ENCODE measurements at regions not wholly inside any gene's neighbourhood (a gene's known extent, or its start where the extent isn't known, plus 50 kb on each side); places are given as distances from the start of the nearest gene placed in this dataset.
A peak's percentile ranks its signal among the peaks of the same experiment; 100 is the strongest.
"Not testable (repeated sequence)": the region's sequence is repeated elsewhere in the genome, so short reads cannot be mapped to it uniquely, and the experiment has no call there.

- not testable (repeated sequence) for ATAC-seq (ENCODE audit: low read depth in 2 of 2); H3K27me3 Mint-ChIP-seq; H3K36me3 Mint-ChIP-seq; H3K4me1 Mint-ChIP-seq; DNase-seq; H3K9me3 Mint-ChIP-seq
- H3K4me3 Mint-ChIP-seq, result peak overlapping the region in 1 of 8 donors; percentile 22
- peak overlapping the region in 1 of 6 donors; percentile 33 for H3K27ac Mint-ChIP-seq
Measured at GRCh38 chr5:92199035-92199434, 815.9 kb upstream of the ARRDC3 start.

GRCh38 chr5:92181656-92182055 lies 798.5 kb upstream of the ARRDC3 start:
- DNase-seq (no peak), ATAC-seq (ENCODE audit: low read depth in 2 of 2) (no peak)
- H3K4me3 Mint-ChIP-seq, result no peak overlapping the region
- no peaks in the 10 kb centered on the region for H3K4me1 Mint-ChIP-seq
- no peak overlapping the region for H3K27ac Mint-ChIP-seq
- H3K27me3 Mint-ChIP-seq, result no peaks in the 10 kb centered on the region
- H3K36me3 Mint-ChIP-seq, result no peaks in the 10 kb centered on the region
- H3K9me3 Mint-ChIP-seq, result peaks cover 0 to 4% (median 0%) of the 10 kb centered on the region in 7 donors

- Mint-ChIP-seq H3K4me1 (no peaks in the 10 kb centered on the region), H3K4me3 (no peak overlapping the region), H3K36me3 (no peaks in the 10 kb centered on the region), H3K27ac (no peak overlapping the region), H3K27me3 (no peaks in the 10 kb centered on the region), H3K9me3 (peaks cover 0 to 4% (median 0%) of the 10 kb centered on the region in 7 donors)
- DNase-seq (no peak), ATAC-seq (ENCODE audit: low read depth in 2 of 2) (no peak)
Measured at GRCh38 chr5:92180391-92180790, 797.3 kb upstream of the ARRDC3 start.

GRCh38 chr5:92179651-92180050 lies 796.5 kb upstream of the ARRDC3 start:
- H3K27ac Mint-ChIP-seq, result no peak overlapping the region
- DNase-seq (no peak), ATAC-seq (ENCODE audit: low read depth in 2 of 2) (no peak)
- no peak overlapping the region for H3K4me3 Mint-ChIP-seq
- H3K9me3 Mint-ChIP-seq, result peaks cover 0 to 4% (median 0%) of the 10 kb centered on the region in 7 donors
- no peaks in the 10 kb centered on the region for H3K4me1 Mint-ChIP-seq
- H3K36me3 Mint-ChIP-seq, result no peaks in the 10 kb centered on the region
- no peaks in the 10 kb centered on the region for H3K27me3 Mint-ChIP-seq

- Mint-ChIP-seq H3K27me3 (no peaks in the 10 kb centered on the region), H3K4me3 (no peak overlapping the region)
Measured at GRCh38 chr5:92177926-92178487, 794.9 kb upstream of the ARRDC3 start.

GRCh38 chr5:92163906-92164305 lies 780.8 kb upstream of the ARRDC3 start:
- Mint-ChIP-seq H3K4me1 (no peaks in the 10 kb centered on the region), H3K27ac (no peak overlapping the region), H3K36me3 (no peaks in the 10 kb centered on the region), H3K4me3 (no peak overlapping the region), H3K27me3 (no peaks in the 10 kb centered on the region), H3K9me3 (peaks cover 0 to 8% (median 3%) of the 10 kb centered on the region in 7 donors)
- DNase-seq (no peak), ATAC-seq (ENCODE audit: low read depth in 2 of 2) (no peak)

More at GRCh38 chr5:92177926-92178487, 794.9 kb upstream of the ARRDC3 start:
- no peaks in the 10 kb centered on the region for H3K36me3 Mint-ChIP-seq
- no peak overlapping the region for H3K27ac Mint-ChIP-seq
- no peak for DNase-seq
- H3K9me3 Mint-ChIP-seq, result no peaks in the 10 kb centered on the region
- H3K4me1 Mint-ChIP-seq, result no peaks in the 10 kb centered on the region
- no peak for ATAC-seq (ENCODE audit: low read depth in 2 of 2)

- Mint-ChIP-seq H3K36me3 (no peaks in the 10 kb centered on the region), H3K4me3 (no peak overlapping the region), H3K4me1 (no peaks in the 10 kb centered on the region), H3K27me3 (no peaks in the 10 kb centered on the region), H3K27ac (no peak overlapping the region), H3K9me3 (peaks cover 0 to 3% (median 0%) of the 10 kb centered on the region in 7 donors)
- DNase-seq (no peak), ATAC-seq (ENCODE audit: low read depth in 2 of 2) (no peak)
Measured at GRCh38 chr5:92147798-92148197, 764.7 kb upstream of the ARRDC3 start.

GRCh38 chr5:92147266-92147665 lies 764.1 kb upstream of the ARRDC3 start:
- Mint-ChIP-seq H3K27me3 (no peaks in the 10 kb centered on the region), H3K9me3 (peaks cover 0 to 3% (median 0%) of the 10 kb centered on the region in 7 donors), H3K36me3 (no peaks in the 10 kb centered on the region), H3K4me3 (no peak overlapping the region), H3K27ac (no peak overlapping the region), H3K4me1 (no peaks in the 10 kb centered on the region)
- no peak for ATAC-seq (ENCODE audit: low read depth in 2 of 2)
- DNase-seq, result no peak

GRCh38 chr5:92145852-92146251 lies 762.7 kb upstream of the ARRDC3 start:
- ATAC-seq (ENCODE audit: low read depth in 2 of 2) (no peak), DNase-seq (no peak)
- no peaks in the 10 kb centered on the region for H3K36me3 Mint-ChIP-seq
- H3K4me1 Mint-ChIP-seq, result no peaks in the 10 kb centered on the region
- no peaks in the 10 kb centered on the region for H3K27me3 Mint-ChIP-seq
- no peak overlapping the region for H3K27ac Mint-ChIP-seq
- no peak overlapping the region for H3K4me3 Mint-ChIP-seq
- H3K9me3 Mint-ChIP-seq, result peaks cover 0 to 3% (median 2%) of the 10 kb centered on the region in 7 donors

GRCh38 chr5:92144824-92145223 lies 761.7 kb upstream of the ARRDC3 start:
- no peak overlapping the region for H3K27ac Mint-ChIP-seq
- H3K36me3 Mint-ChIP-seq, result no peaks in the 10 kb centered on the region
- DNase-seq (no peak), ATAC-seq (ENCODE audit: low read depth in 2 of 2) (no peak)
- H3K4me3 Mint-ChIP-seq, result no peak overlapping the region
- H3K9me3 Mint-ChIP-seq, result peaks cover 0 to 10% (median 2%) of the 10 kb centered on the region in 7 donors
- H3K4me1 Mint-ChIP-seq, result no peaks in the 10 kb centered on the region
- H3K27me3 Mint-ChIP-seq, result no peaks in the 10 kb centered on the region

- H3K9me3 Mint-ChIP-seq; ATAC-seq (ENCODE audit: low read depth in 2 of 2); H3K27me3 Mint-ChIP-seq; H3K36me3 Mint-ChIP-seq; H3K27ac Mint-ChIP-seq; DNase-seq; H3K4me1 Mint-ChIP-seq; H3K4me3 Mint-ChIP-seq: not testable (repeated sequence)
Measured at GRCh38 chr5:92132294-92132908, 749.3 kb upstream of the ARRDC3 start.

- H3K27me3 Mint-ChIP-seq, result no peaks in the 10 kb centered on the region
- no peaks in the 10 kb centered on the region for H3K4me1 Mint-ChIP-seq
- DNase-seq (no peak), ATAC-seq (ENCODE audit: low read depth in 2 of 2) (no peak)
- H3K9me3 Mint-ChIP-seq, result no peaks in the 10 kb centered on the region
- H3K4me3 Mint-ChIP-seq, result no peak overlapping the region
- no peak overlapping the region for H3K27ac Mint-ChIP-seq
- no peaks in the 10 kb centered on the region for H3K36me3 Mint-ChIP-seq
Measured at GRCh38 chr5:92126182-92126581, 743.1 kb upstream of the ARRDC3 start.

GRCh38 chr5:92119110-92119509 lies 736.0 kb upstream of the ARRDC3 start:
- no peaks in the 10 kb centered on the region for H3K36me3 Mint-ChIP-seq

GRCh38 chr5:92106808-92107207 lies 723.7 kb upstream of the ARRDC3 start:
- ATAC-seq (ENCODE audit: low read depth in 2 of 2) (no peak), DNase-seq (no peak)
- H3K36me3 Mint-ChIP-seq, result no peaks in the 10 kb centered on the region
- peaks cover 0 to 7% (median 0%) of the 10 kb centered on the region in 7 donors for H3K9me3 Mint-ChIP-seq
- no peaks in the 10 kb centered on the region for H3K4me1 Mint-ChIP-seq
- no peak overlapping the region for H3K4me3 Mint-ChIP-seq
- no peaks in the 10 kb centered on the region for H3K27me3 Mint-ChIP-seq
- H3K27ac Mint-ChIP-seq, result no peak overlapping the region

More at GRCh38 chr5:92119110-92119509, 736.0 kb upstream of the ARRDC3 start:
- no peaks in the 10 kb centered on the region for H3K4me1 Mint-ChIP-seq
- no peak overlapping the region for H3K27ac Mint-ChIP-seq
- no peak overlapping the region for H3K4me3 Mint-ChIP-seq
- no peak for ATAC-seq (ENCODE audit: low read depth in 2 of 2)
- peaks cover 0 to 4% (median 0%) of the 10 kb centered on the region in 7 donors for H3K9me3 Mint-ChIP-seq
- no peaks in the 10 kb centered on the region for H3K27me3 Mint-ChIP-seq
- no peak for DNase-seq
